ENCODE measurements at regions not wholly inside any gene's neighbourhood (a gene's known extent, or its start where the extent isn't known, plus 50 kb on each side); places are given as distances from the start of the nearest gene placed in this dataset.

DNA sequence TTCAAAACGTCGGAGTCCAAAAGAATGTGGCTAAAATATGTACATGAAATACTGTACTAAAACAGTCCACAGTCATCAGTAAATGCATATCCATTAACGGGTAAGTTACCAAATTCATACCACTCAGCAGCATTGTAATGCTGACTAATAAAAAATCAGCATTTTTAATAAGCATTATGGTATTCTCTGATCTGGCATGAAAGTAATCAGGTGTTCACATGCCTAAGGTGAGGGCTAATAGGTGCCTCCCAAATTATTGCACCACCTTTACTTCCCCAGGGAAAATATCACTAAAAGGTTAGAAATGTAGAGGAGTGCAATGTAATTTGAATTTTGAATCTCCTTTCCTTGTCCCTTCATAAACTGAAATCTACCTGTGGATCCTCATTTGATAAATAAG lies 69.6 kb upstream of the PTGS2 start:
- Histone ChIP-seq H3K27ac (no peak overlapping the region), H3K4me1 (replicated peaks; ENCODE audit: insufficient read depth) (no peaks in the 10 kb centered on the region), H3K9me3 (ENCODE audit: insufficient read depth, low read depth) (no peaks in the 10 kb centered on the region), H3F3A (ENCODE audit: insufficient read depth, low read depth) (no peaks in the 10 kb centered on the region), H3K36me3 (ENCODE audit: low read depth) (no peaks in the 10 kb centered on the region), H3K4me3 (no peak overlapping the region), H3K4me2 (no peak overlapping the region), H3K9me2 (ENCODE audit: insufficient read depth) (no peaks in the 10 kb centered on the region; the same call in 1 of the 2 replicates), H3K27me3 (ENCODE audit: insufficient read depth, low read depth) (no peaks in the 10 kb centered on the region), H3K79me2 (ENCODE audit: low read depth) (no peaks in the 10 kb centered on the region), H4K20me1 (ENCODE audit: insufficient read depth) (no peaks in the 10 kb centered on the region), H2AFZ (no peak overlapping the region)
- intact Hi-C loops (cut with micrococcal nuclease; ENCODE audit: unreplicated experiment), result no loop called here
- ChIA-PET POLR2A (ENCODE audit: unreplicated experiment) (no interaction called here), CTCF (no interaction called here)
- no peak for DNase-seq
- BruUV-seq (replicated peaks), result no TSS peak
- no peak for TF ChIP-seq EZH2 (IDR thresholded peaks at IDR 0.05; ENCODE audit: low read depth)
- no peak for TF ChIP-seq CTCF (conservative IDR thresholded peaks at IDR 0.05)

GRCh38 chr1:186747661-186748060 lies 67.4 kb upstream of the PTGS2 start:
- CTCF ChIA-PET, result no interaction called here
- no peak overlapping the region for H3K4me3 ChIP-seq
- no peaks in the 10 kb centered on the region; the same call in 1 of the 2 replicates for H3K9me2 ChIP-seq (ENCODE audit: insufficient read depth)
- H3K27ac ChIP-seq, result no peak overlapping the region
- no TSS peak for BruUV-seq (replicated peaks)
- TF ChIP-seq CTCF (conservative IDR thresholded peaks at IDR 0.05) (no peak), EZH2 (IDR thresholded peaks at IDR 0.05; ENCODE audit: low read depth) (no peak)
- H3K4me2 ChIP-seq, result no peak overlapping the region
- H3F3A ChIP-seq (ENCODE audit: insufficient read depth, low read depth), result no peaks in the 10 kb centered on the region
- no peaks in the 10 kb centered on the region for H4K20me1 ChIP-seq (ENCODE audit: insufficient read depth)
- H3K36me3 ChIP-seq (ENCODE audit: low read depth), result no peaks in the 10 kb centered on the region
- H3K79me2 ChIP-seq (ENCODE audit: low read depth), result no peaks in the 10 kb centered on the region
- POLR2A ChIA-PET (ENCODE audit: unreplicated experiment), result no interaction called here
- H3K27me3 ChIP-seq (ENCODE audit: insufficient read depth, low read depth), result no peaks in the 10 kb centered on the region
- intact Hi-C loops (cut with micrococcal nuclease; ENCODE audit: unreplicated experiment), result no loop called here
- no peaks in the 10 kb centered on the region for H3K9me3 ChIP-seq (ENCODE audit: insufficient read depth, low read depth)
- no peak for DNase-seq
- no peaks in the 10 kb centered on the region for H3K4me1 ChIP-seq (replicated peaks; ENCODE audit: insufficient read depth)
- H2AFZ ChIP-seq, result no peak overlapping the region

DNA sequence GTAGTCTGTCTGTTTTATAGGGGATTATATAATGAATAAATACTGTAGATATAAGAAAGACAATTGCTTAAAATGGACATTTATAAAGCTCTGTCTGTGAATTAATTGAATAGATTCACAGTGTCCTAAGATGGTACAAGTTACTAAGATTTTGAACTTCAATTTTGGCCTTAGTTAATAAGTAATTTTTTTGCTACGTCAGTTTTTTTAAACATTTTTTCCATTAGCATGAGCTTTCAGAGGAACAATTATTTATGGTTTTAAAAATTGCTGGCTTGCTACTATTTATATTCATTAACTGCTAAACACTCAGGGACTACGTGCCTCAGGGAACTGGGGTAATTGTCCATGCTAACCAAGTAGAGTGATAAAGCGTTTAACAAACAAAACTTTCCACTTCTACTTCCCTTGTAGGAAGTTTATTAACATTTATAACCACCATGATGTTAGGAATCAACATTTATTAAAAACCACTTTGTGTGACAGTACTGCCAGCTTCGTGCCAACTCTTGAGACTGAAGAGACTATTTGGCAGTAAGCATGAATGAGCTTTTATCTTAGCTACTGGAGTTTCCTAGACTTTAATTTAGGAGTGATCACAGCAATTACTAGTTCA lies 65.4 kb upstream of the PTGS2 start:
- POLR2A ChIA-PET (ENCODE audit: unreplicated experiment), result no interaction called here
- BruUV-seq (replicated peaks), result no TSS peak

More for the DNA sequence above, 65.4 kb upstream of the PTGS2 start:
- DNase-seq, result no peak
- no peaks in the 10 kb centered on the region for H3K79me2 ChIP-seq (ENCODE audit: low read depth)
- H3K4me3 ChIP-seq, result no peak overlapping the region
- H3K9me3 ChIP-seq (ENCODE audit: insufficient read depth, low read depth), result no peaks in the 10 kb centered on the region
- H3K9me2 ChIP-seq (ENCODE audit: insufficient read depth), result no peaks in the 10 kb centered on the region
- no peaks in the 10 kb centered on the region for H3K36me3 ChIP-seq (ENCODE audit: low read depth)
- H3K4me2 ChIP-seq, result no peak overlapping the region
- no peak overlapping the region for H3K27ac ChIP-seq
- TF ChIP-seq CTCF (conservative IDR thresholded peaks at IDR 0.05), result no peak
- TF ChIP-seq EZH2 (IDR thresholded peaks at IDR 0.05; ENCODE audit: low read depth), result no peak
- no peaks in the 10 kb centered on the region for H4K20me1 ChIP-seq (ENCODE audit: insufficient read depth)
- H3K4me1 ChIP-seq (replicated peaks; ENCODE audit: insufficient read depth), result no peaks in the 10 kb centered on the region
- intact Hi-C loops (cut with micrococcal nuclease; ENCODE audit: unreplicated experiment), result no loop called here
- H3K27me3 ChIP-seq (ENCODE audit: insufficient read depth, low read depth), result no peaks in the 10 kb centered on the region
- no peak overlapping the region for H2AFZ ChIP-seq
- H3F3A ChIP-seq (ENCODE audit: insufficient read depth, low read depth), result no peaks in the 10 kb centered on the region
- CTCF ChIA-PET, result no interaction called here

Data from PC-9 (cell line).